KMS-11 (cell line): ENCODE measurements at regions not wholly inside any gene's neighbourhood (a gene's known extent, or its start where the extent isn't known, plus 50 kb on each side); places are given as distances from the start of the nearest gene placed in this dataset.

Experiments used
- H2AFZ ChIP-seq: fragments of 200-600 bp; sonication (generic); 2 replicates; pipeline ENCODE4 v1.6.1; 2016; ENCODE audit warnings: antibody characterized with exemption, mixed run types, low read depth
- H3K27ac ChIP-seq: fragments of 200-600 bp; sonication (generic); 2 replicates; pipeline ENCODE4 v1.6.1; 2016; ENCODE audit warnings: mild to moderate bottlenecking, mixed run types
- H3K27me3 ChIP-seq: fragments of 200-600 bp; sonication (generic); 2 replicates; pipeline ENCODE4 v1.6.1; 2017; ENCODE audit warnings: mild to moderate bottlenecking, low read depth, mixed run types, moderate library complexity; ENCODE audit not compliant: insufficient read depth
- H3K36me3 ChIP-seq: fragments of 200-600 bp; sonication (generic); 2 replicates; pipeline ENCODE4 v1.6.1; 2017; ENCODE audit warnings: mild to moderate bottlenecking, mixed run types; ENCODE audit not compliant: insufficient read depth
- H3K4me1 ChIP-seq: fragments of 200-600 bp; sonication (generic); 2 replicates; pipeline ENCODE4 v1.6.1; 2016; ENCODE audit warnings: mild to moderate bottlenecking, low read depth, mixed run types; ENCODE audit not compliant: poor library complexity, severe bottlenecking
- H3K4me2 ChIP-seq: fragments of 200-600 bp; sonication (generic); 2 replicates; pipeline ENCODE4 v1.7.0; 2016; ENCODE audit warnings: mild to moderate bottlenecking, mixed run types
- H3K4me3 ChIP-seq: fragments of 200-600 bp; sonication (generic); IDR thresholded peaks from 2 replicates; pipeline ENCODE4 v1.6.1; 2017; ENCODE audit warnings: low read depth, low read length, mixed read lengths; ENCODE audit not compliant: insufficient read depth
- H3K79me2 ChIP-seq: fragments of 200-600 bp; sonication (generic); 2 replicates; pipeline ENCODE4 v1.6.1; 2016; ENCODE audit warnings: low read depth, mixed run types; ENCODE audit not compliant: insufficient read depth
- H3K9ac ChIP-seq: fragments of 200-600 bp; sonication (generic); 2 replicates; pipeline ENCODE4 v1.6.1; 2016; ENCODE audit warnings: mild to moderate bottlenecking, mixed run types
- H4K20me1 ChIP-seq: fragments of 200-600 bp; sonication (generic); 2 replicates; pipeline ENCODE4 v1.6.1; 2016; ENCODE audit warnings: mild to moderate bottlenecking, mixed run types; ENCODE audit not compliant: insufficient read depth
- TF ChIP-seq, protein P1 (sequence below): fragments of 200-600 bp; sonication (generic); conservative IDR thresholded peaks from 2 replicates; pipeline ENCODE4 v1.6.1; 2017; ENCODE audit warnings: low read depth, mild to moderate bottlenecking, antibody characterized with exemption, low read length, moderate library complexity, mixed read lengths

GRCh38 chr17:74024871-74025531, 178.5 kb upstream of the RPL38 start:
- Histone ChIP-seq H3K4me2 (no peak overlapping the region), H3K27ac (no peak overlapping the region), H2AFZ (no peak overlapping the region), H4K20me1 (no peaks in the 10 kb centered on the region), H3K9ac (no peak overlapping the region), H3K4me1 (no peaks in the 10 kb centered on the region), H3K4me3 (no peak overlapping the region), H3K79me2 (no peaks in the 10 kb centered on the region), H3K36me3 (no peaks in the 10 kb centered on the region), H3K27me3 (peaks cover 50% of the 10 kb centered on the region)
- TF ChIP-seq, protein P1, sequence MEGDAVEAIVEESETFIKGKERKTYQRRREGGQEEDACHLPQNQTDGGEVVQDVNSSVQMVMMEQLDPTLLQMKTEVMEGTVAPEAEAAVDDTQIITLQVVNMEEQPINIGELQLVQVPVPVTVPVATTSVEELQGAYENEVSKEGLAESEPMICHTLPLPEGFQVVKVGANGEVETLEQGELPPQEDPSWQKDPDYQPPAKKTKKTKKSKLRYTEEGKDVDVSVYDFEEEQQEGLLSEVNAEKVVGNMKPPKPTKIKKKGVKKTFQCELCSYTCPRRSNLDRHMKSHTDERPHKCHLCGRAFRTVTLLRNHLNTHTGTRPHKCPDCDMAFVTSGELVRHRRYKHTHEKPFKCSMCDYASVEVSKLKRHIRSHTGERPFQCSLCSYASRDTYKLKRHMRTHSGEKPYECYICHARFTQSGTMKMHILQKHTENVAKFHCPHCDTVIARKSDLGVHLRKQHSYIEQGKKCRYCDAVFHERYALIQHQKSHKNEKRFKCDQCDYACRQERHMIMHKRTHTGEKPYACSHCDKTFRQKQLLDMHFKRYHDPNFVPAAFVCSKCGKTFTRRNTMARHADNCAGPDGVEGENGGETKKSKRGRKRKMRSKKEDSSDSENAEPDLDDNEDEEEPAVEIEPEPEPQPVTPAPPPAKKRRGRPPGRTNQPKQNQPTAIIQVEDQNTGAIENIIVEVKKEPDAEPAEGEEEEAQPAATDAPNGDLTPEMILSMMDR = no peak

- Histone ChIP-seq H3K79me2 (no peaks in the 10 kb centered on the region), H3K27ac (no peak overlapping the region), H3K4me2 (no peak overlapping the region), H3K9ac (no peak overlapping the region), H3K4me3 (no peak overlapping the region), H2AFZ (no peak overlapping the region), H3K27me3 (peaks cover 63% of the 10 kb centered on the region), H4K20me1 (no peaks in the 10 kb centered on the region), H3K36me3 (no peaks in the 10 kb centered on the region), H3K4me1 (no peaks in the 10 kb centered on the region)
- TF ChIP-seq, protein P1 = no peak
Observed at GRCh38 chr17:74027444-74027843, 176.0 kb upstream of the RPL38 start.

- H3K27ac ChIP-seq = no peak overlapping the region
- H3K9ac ChIP-seq = no peak overlapping the region
- H2AFZ ChIP-seq = no peak overlapping the region
- H3K27me3 ChIP-seq = peaks cover 62% of the 10 kb centered on the region
- TF ChIP-seq, protein P1 = no peak
- no peaks in the 10 kb centered on the region for H3K79me2 ChIP-seq
- H3K4me3 ChIP-seq = no peak overlapping the region
- H3K4me1 ChIP-seq = no peaks in the 10 kb centered on the region
- no peaks in the 10 kb centered on the region for H4K20me1 ChIP-seq
- H3K4me2 ChIP-seq = no peak overlapping the region
- H3K36me3 ChIP-seq = no peaks in the 10 kb centered on the region
Observed at GRCh38 chr17:74028354-74029116, 174.9 kb upstream of the RPL38 start.

- no peaks in the 10 kb centered on the region for H3K79me2 ChIP-seq
- H3K36me3 ChIP-seq = no peaks in the 10 kb centered on the region
- TF ChIP-seq, protein P1 = no peak
- H4K20me1 ChIP-seq = no peaks in the 10 kb centered on the region
- no peak overlapping the region for H3K27ac ChIP-seq
- no peak overlapping the region for H3K4me2 ChIP-seq
- H2AFZ ChIP-seq = no peak overlapping the region
- H3K4me1 ChIP-seq = no peaks in the 10 kb centered on the region
- H3K9ac ChIP-seq = no peak overlapping the region
- no peak overlapping the region for H3K4me3 ChIP-seq
- H3K27me3 ChIP-seq = peaks cover 66% of the 10 kb centered on the region
Observed at GRCh38 chr17:74031316-74032090, 172.0 kb upstream of the RPL38 start.
